Right lung (tissue), 2 donors: ENCODE measurements at regions not wholly inside any gene's neighbourhood (a gene's known extent, or its start where the extent isn't known, plus 50 kb on each side); places are given as distances from the start of the nearest gene placed in this dataset.

ENCODE experiments used
- DNase-seq, 2 donors: peaks; one replicate each; pipeline ENCODE4 v3.0.0-alpha.2; 2013

GRCh38 chr1:55276671-55277376, 61.7 kb upstream of the USP24 start:
- no peak for DNase-seq

DNA sequence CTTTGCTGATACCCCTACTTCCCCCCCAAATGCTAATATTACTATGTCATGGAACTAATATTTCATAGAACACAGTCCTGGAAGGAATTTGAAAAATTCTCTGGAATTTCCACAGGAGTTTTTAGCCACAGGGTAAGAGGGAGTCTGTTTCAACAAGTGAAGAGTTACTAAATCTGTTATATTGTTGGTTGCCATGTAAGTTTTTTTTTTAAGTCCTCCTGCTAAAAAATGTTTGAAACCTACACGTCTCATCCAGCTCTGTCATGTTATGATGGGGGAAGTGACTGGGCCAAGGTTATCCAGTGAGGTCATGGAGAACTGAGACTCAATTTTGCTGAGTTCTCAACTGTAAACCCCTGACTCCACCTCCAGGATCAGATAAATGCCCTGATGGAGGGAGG, 60.8 kb upstream of the USP24 start:
- no peak for DNase-seq

DNA sequence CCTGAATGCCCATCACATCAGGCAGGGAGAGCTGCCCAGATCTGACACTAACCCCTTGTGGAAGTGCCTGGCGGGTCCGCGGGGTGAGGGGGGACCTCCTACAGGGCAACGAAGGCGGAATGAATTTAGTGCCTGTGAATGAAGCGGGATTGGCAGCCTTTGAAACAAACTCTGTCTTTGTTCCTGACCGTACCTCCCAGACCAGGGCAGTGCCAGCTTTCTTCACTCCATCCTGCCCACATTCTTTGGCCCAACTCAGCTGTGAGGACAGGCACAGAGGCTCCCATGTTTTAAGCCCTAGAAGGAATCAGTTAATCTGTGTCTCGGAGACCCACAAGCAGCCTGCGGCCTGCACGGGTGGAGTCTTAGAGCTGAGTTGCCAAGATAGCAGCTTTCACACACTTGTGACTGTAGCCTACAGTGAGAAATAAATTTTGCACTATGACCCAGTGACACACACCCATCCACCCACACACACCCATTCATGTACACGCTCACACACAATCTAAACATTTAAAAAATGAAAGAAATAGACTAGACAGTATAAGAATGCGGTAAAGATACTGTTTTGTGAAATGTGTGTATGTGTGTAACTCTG, 60.1 kb upstream of the USP24 start:
- DNase-seq: no peak

DNA sequence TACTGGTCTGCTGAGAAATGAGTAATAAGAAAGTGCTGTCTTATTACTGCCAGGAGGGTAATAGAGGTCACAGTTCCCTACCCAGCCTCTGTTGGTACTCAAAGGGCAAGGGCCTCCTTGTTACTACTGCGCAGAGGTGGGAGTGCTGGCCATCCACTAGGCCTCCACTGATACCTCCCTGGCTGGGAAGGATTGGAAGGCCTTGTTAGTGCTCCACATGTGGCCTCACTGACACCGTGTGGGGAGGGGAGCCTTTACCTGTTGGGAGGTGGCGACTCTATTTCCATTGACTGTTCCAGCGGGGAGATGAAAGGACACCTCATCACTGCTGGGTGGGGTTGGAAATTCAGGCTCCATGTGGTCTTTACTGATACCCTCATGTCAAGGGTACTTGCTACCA, 57.8 kb upstream of the USP24 start:
- DNase-seq: no peak
